Stimulated activated CD8-positive, alpha-beta memory T cell treated with anti-CD3 and anti-CD28 coated beads, Interleukin-4, amount 100 ng/mL, for 1 hour (primary cell): ENCODE measurements at regions not wholly inside any gene's neighbourhood (a gene's known extent, or its start where the extent isn't known, plus 50 kb on each side); places are given as distances from the start of the nearest gene placed in this dataset.

Experiments used
- DNase-seq, 2 donors: peaks; one replicate each; pipeline ENCODE4 v3.0.0-alpha.2; 2020; ENCODE audit warnings: low read depth in 2 of 2, low spot score in 1 of 2

- DNase-seq = no peak
Measured at GRCh38 chr7:33661430-33662160, 243.7 kb upstream of the BMPER start.

- no peak for DNase-seq
Measured at GRCh38 chr7:33666531-33666930, 238.8 kb upstream of the BMPER start.

GRCh38 chr7:33667196-33667595 is 238.1 kb upstream of the BMPER start:
- no peak for DNase-seq

- no peak for DNase-seq
Measured at GRCh38 chr7:33669251-33669670, 236.1 kb upstream of the BMPER start.

GRCh38 chr7:33671531-33672262 is 233.6 kb upstream of the BMPER start:
- no peak for DNase-seq

GRCh38 chr7:33673029-33673700 is 232.2 kb upstream of the BMPER start:
- no peak for DNase-seq

- no peak for DNase-seq
Measured at GRCh38 chr7:33674804-33675411, 230.4 kb upstream of the BMPER start.

- no peak for DNase-seq
Measured at GRCh38 chr7:33677556-33677955, 227.8 kb upstream of the BMPER start.

- DNase-seq = no peak
Measured at GRCh38 chr7:33678569-33679335, 226.6 kb upstream of the BMPER start.

- no peak for DNase-seq
Measured at GRCh38 chr7:33680682-33681081, 224.7 kb upstream of the BMPER start.

- DNase-seq = no peak
Measured at GRCh38 chr7:33685503-33685902, 219.8 kb upstream of the BMPER start.

GRCh38 chr7:33685981-33686683 is 219.2 kb upstream of the BMPER start:
- DNase-seq = no peak

- DNase-seq = no peak
Measured at GRCh38 chr7:33687625-33688024, 217.7 kb upstream of the BMPER start.

GRCh38 chr7:33691180-33691579 is 214.2 kb upstream of the BMPER start:
- no peak for DNase-seq

- DNase-seq = no peak
Measured at GRCh38 chr7:33692956-33693355, 212.4 kb upstream of the BMPER start.

GRCh38 chr7:33694006-33694405 is 211.3 kb upstream of the BMPER start:
- DNase-seq = no peak

GRCh38 chr7:33697616-33698015 is 207.7 kb upstream of the BMPER start:
- DNase-seq = no peak

- DNase-seq = no peak
Measured at GRCh38 chr7:33698041-33698440, 207.3 kb upstream of the BMPER start.

- DNase-seq = no peak
Measured at GRCh38 chr7:33698692-33699128, 206.6 kb upstream of the BMPER start.
